ENCODE measurements at regions not wholly inside any gene's neighbourhood (a gene's known extent, or its start where the extent isn't known, plus 50 kb on each side); places are given as distances from the start of the nearest gene placed in this dataset.

DNA sequence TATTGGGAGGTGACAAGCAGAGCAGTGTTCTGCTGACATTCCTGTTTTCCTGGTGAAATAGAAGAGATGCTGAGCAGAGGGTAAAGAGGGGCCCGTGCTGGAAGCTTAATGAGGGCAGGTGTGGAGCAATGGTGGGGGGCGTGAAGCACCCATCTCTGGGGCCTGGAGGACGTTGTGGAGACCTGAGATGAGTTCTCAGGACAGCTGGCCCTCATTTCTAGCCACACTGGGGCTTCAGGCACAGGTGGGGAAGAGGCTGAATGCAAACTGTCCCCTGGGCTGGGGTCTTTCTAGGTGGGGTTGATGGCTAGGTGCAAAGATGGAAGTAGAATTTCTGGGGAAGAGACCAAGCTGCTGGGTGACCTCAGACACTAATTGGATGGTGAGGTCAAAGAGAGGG is 274.2 kb upstream of the TCERG1L start:
- no peak for DNase-seq

DNA sequence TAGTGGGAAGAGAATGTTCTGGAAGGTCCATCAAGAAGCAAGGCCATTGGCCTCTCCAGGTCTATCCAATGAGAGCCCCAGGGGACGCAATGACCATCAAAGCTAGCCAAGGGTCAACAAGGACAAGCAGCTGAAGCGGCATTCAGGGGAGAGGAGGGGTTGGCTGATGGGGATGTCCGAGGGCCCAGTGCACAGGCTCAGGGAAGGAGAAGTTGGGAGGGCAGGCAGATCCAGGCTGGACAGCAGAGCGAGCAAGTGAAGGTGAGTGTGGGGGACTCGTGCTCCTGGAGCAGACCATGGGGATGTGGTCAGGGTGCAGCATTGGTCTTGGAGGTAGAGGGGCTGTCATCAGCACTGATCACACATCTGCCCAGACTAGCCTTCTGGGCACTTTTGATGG is 275.4 kb upstream of the TCERG1L start:
- DNase-seq, result no peak

DNA sequence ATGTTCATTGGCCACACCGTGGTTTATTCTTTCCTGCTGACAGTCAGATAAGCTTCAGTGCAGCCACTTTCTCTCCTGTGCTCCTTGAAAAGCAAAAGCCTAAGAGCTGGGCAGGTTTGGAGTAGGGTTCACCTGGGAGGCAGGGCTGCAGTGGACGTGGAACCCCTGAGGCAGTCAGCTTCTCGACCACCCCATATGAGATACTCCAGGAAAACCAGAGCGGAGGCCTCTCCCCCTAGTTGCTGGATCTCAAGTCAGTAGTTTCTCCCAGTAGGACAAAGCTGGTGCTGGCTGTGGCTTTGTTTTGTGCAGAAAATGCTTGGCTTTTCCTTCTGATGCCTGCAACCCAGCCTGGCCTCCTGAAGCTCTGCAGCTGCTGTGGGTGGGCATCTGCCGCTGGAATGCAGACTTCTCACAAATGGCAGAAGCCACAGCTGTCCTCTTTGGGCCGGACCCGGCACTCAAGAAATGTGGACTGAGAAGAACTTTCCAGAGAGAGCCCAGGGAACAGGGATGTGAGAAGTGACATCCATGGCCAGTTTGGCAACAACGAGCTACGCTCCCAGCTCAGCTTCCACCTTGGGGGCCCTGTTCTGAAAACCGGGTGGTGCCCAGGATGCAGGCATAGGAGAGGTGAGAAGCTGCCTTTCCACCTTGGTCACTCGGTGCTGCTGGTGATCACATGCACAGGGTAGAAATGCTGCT is 276.6 kb upstream of the TCERG1L start:
- DNase-seq, result no peak

DNA sequence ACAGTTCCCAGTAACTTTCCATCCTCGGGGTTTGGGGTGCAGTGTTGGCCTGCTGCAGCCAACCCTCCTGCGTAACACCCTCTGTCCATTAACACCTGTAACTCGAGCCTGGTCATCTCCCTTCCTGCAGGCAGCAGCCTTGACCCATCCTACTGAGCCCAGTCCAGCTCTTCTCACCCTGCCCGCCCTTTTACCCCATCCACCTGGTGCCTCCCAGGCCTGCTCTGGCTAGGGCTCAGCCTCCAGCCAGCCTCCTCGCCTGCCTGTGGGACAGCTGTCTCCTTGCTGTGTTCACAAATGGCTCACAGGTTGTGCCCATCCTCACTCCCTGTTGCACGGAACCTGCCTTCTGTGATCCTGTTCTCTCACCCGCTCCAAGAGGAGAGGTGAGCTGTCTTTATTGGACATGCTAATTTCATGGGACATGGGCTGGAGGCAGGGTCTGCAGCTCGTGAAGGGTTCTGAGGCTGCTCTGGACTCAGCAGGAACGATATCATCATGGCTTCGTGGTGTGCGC is 277.2 kb upstream of the TCERG1L start:
- no peak for DNase-seq

DNA sequence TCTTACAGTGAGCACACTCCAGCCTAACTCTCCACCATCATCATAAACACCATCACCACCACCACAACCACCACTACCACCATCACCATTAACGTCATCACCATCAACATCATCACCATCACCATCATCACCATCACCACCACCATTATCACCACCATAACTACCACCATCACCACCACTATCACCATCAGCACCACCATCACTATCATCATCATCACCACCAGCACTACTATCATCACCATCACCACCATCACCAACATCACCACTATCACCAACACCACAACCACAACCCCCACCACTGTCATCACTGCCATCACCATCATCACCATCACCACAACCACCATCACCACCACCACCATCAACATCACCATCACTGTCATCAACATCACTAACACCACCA is 279.0 kb upstream of the TCERG1L start:
- DNase-seq, result no peak

DNA sequence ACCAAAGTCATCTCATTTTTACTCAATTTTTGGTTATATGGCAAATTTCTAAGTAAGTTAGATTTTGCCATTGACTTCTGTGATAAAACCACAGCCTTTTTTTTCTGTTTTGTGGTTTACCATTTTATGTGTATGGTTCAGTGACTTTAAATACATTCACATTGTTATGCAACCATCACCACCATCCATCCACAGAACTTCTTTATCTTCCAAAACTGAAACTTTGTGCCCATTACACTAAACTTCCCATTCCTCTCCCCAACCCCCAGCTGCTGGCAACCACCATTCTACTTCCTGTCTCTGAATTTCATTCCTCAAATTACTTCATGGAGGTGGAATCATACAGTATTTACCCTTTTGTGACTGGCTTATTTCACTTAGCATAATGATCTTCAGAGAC is 280.4 kb upstream of the TCERG1L start:
- DNase-seq, result no peak

DNA sequence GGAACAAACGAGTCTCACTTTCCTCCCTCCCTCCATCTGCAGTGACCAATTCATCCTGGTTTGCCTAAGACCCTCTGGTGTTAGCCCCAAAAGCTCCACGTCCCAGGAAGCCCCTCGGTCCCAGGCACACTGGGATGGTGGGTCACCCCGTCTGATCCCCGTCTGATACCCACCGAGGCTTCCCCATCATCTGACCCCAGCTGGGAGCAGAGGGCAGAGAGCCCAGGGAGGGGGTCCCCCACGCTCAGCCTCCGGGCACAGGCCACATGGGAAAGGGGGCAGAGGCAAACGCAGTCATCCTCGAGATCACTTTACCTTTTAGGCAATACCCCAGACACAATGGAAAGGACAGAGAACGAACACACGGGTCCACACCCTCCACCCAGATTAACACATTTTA is 291.6 kb upstream of the PPP2R2D start:
- DNase-seq, result no peak

DNA sequence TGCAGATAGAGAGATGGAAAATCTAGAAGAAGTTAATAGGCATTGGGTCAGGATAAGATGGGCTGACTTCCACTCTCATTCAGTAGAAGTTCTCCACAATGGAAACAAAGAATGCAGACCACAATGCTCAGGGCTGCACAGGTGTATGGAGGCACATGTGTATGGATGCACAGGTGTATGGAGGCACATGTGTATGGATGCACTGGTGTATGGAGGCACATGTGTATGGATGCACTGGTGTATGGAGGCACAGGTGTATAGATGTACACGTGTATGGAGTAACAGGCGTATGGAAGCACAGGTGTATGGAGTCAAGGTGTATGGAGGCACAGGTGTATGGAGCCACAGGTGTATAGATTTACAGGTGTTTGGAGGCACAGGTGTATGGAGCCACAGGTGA is 285.7 kb upstream of the PPP2R2D start:
- no peak for DNase-seq

DNA sequence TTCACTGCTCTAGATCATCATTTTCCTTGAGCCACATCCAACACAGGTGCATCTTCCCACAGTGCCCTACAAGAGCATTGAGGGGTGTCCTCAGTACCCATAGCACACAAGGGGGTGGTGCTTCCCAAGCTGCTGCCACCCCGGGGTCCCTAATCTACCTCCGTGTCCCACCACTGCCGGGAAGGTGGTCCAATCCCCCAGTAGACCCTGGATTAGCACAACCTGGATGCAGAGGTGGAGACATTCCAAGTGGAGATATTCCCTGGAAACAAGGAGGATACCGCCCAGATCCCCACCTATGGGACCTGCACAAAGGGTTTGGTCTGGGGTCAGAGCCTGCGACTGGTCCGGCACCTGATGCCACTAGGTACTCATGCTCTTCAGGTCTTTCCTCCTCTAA is 284.8 kb upstream of the PPP2R2D start:
- DNase-seq, result no peak

DNA sequence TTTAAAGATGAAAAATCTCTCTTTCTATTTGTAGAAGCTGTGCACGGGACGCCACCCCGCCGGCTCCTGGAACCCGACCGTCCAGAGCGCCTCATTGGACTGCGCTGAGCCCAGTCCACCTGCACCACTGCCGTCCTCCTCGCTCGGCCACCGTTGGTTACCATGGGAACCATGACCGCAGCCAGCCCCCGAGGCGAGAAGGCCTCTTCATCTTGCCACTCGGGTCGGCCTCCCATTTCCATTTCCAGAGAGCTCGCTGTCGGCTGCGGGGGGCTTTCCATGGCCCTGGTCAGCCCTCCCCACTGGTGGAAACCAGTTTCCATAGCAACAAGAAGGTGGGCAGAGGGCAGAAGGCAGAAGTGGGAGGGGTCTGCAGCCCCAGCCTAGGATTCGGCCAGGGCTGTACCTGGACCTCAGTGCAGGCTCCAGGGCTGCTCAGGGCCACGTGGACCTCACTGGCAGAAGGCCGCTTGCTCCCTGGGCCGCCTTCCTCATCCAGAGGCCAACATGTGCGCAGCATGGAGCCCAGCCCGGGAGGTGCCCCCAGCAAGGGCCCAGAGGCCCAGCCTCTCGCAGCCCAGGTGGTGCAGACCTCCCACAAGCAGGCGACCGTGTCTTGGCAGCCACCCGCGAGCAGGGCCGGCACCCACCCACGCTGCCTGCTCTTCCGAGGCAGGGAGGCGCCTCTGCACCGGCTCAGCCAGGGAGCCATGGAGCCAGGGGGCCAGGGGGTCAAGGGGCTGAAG is 283.5 kb upstream of the PPP2R2D start:
- no peak for DNase-seq

DNA sequence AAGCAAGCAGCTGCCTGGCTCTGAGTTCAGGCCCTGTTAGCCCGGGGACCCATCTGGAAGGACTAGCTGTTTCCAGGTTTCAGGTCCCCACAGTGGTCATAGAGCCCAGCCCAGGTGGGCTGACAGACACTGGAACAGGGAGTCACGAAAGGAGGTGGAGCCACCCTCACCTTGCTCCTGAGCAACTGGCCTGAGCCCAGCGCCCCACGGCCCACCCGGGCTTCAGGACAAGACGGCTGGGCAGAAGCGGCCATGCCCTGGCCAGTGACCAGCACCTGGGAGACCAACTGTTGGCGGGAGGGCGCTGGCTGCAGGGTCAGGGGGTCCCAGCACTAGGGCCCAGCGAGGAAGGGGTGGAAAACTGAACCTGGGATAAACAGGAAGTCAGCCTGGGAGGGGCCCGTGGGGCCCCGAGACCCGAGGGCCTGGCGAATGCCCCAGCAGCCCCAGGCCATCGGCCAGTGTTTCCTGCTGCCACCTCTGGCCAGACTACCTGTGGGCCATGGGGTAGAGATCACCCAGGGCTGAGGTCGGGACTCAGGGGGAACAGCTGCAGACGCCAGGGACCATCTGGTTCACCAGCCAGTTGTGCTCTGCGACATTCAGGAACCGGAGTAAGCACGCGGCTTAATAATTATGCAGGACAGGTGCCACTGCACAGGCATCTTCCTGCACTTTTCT is 282.1 kb upstream of the PPP2R2D start:
- DNase-seq, result no peak

DNA sequence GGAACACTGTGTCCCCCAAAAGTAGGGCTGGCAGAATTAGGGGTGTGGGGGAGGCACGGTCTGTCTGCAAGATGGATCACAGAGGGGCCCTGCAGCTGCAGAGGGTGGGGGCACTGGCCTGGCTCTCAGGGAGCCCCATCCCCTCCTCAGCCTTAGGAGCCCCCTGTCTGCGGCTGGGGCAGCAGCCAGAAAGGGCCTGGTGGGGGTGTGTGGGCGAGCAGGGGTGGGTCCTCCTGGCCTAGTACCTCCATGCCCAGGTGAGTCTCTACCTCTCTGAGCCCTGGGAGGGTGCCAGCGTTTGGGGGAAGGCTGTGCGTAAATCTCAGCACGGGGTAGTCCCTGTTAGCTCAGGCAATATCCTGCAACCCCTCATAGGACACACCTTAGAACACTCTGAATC is 280.5 kb upstream of the PPP2R2D start:
- no peak for DNase-seq

DNA sequence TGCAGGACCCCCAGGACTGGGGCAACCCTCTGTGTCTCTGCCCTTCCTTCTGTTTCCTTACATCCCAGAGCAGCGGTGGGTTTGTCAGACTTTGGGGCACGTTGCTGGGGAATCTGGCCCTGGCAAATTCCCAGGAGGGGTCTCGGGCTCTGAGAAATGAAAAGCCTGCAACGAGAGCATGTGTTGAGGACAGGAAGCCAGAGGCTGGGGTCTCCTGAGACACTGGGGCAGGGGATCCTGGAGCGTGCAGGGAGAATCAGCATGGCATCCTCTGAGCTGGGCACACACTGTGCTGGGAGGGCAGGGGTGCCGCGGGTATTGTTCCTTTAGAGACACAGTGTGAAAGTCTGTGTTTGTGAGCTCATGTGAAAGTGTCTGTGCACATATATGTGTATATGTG is 279.9 kb upstream of the PPP2R2D start:
- DNase-seq, result no peak

DNA sequence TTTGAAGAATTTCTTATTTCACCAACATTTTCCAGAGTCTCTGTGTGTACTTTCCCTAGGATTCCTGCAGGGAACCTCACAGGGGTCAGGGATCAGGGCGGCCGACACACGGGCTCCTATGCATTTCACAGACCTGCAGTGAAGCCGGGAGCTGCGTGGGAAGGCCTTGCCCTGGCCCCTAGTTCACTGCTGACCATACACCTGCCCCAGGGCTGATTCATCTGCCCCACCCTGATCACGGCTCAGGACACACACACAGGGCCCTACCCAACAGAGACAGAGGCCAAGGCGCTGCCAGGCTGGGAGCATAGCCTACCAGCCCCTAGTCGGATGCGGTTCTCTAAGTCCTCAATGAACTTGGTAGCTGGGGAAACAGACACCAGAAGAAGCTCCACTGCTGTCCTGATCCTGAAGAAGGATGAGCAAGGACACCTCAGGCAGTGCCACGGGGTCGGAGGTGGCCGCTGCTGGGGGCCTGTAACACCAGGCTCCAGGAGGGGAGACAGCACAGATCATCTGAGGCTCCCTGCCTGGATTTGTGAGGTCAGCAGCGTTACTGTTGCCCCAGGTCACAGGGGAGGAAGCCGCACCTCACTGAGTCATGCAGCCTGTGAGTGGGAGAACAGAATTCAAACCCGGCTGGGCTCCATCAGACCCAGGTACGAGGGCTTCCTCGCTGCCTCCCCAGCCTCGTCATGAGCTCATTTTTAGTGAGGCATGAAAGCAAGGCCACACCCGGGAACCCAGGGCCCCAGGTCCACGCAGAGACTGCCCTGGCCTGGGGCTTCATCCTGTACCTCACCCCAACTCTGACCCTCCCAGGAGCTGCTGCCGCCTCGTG is 278.8 kb upstream of the PPP2R2D start:
- no peak for DNase-seq

DNA sequence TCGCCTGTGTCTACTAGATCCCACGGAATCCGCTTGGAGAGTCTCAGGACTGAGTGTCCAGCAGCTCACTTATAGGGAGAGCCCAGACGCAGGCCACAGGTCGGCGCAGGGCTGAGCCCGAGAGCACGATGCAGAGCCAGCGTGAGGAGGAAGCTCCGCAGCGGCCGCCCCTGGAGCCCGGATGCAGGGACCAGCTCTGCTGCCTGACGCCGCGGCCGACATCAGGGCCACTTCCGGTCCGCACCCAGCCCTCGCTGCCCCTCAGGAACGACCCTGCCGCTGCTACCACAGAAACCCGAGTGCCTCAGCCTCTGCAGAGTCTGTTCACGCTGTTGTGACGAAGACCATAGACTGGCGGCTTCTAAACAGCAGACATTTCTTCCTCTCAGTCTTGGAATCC is 275.8 kb upstream of the PPP2R2D start:
- no peak for DNase-seq

DNA sequence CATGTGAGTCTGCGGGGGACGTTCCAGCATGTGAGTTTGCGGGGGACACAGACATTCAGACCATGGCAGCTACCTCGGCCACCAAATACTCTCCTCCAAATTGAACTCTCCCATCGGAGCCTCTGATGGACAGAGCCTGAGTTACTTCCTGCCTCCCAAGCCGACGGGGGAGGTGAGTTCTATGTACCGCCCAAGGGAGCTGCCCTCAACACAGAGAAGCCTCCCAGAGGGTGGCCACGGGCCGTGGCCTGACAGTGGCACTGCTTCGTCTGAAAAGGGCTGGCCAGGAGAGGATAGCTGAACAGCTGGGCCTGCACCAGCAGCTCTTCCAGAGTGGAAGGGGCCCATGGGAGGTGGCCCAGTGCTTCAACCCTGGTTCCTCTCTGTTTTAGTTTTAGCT is 274.5 kb upstream of the PPP2R2D start:
- DNase-seq, result no peak

DNA sequence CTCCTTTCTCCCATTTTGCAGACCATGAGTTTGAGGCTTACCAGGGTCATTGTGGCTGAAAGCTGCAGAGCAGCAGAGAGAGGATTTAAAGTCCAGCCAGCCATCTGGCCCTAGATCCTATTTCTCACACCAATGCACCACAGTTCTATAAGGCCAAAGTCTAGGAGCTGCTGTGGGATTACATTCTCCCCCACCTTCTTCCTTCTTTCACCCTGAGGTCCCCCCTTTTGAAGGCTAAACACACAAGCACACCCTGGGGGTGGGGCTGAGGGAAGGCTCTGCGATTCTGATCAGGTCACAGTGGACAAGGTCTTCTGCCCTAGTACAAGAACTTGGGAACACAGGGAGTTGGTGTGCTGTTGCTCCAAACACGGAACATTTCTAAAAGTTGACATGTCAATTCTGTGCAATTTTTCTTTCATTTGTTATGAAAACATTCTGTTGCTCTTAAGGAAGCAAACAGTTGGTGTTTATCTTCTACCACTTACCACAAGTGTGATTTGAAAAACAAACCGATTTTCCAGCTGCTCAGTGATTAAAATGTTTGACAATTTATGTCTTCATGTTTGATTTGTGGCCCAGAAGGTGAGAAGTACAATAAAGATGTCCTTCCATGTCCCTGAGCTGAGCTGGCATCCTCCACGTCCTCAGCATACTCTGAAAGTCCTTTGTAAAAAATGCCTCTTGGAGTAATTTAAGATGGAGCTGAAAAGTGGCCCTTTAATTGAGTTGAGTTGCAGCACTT is 271.6 kb upstream of the PPP2R2D start:
- no peak for DNase-seq

DNA sequence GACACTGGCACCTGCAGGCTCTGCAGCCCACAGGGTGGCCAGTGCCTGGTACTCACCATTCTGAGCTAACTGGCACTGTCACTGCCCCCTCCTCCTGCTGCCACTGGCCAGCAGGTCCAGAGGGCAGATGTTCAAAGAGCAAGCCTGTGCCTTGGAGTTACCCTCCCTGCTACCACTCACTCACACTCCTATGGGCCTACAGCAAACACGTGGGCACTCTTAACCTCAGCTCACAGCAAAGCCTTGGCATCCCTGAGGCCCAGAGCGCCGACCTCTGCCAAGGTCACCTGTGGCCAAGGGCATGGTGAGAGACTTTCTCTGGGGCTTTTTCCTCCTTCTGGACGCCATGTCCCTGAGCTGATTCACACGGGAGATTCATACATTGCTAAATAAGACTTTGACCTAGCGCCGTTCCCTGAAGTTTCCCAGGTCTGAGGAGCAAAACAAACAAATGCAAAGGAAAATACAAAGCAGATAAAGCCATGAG is 270.0 kb upstream of the PPP2R2D start:
- no peak for DNase-seq

DNA sequence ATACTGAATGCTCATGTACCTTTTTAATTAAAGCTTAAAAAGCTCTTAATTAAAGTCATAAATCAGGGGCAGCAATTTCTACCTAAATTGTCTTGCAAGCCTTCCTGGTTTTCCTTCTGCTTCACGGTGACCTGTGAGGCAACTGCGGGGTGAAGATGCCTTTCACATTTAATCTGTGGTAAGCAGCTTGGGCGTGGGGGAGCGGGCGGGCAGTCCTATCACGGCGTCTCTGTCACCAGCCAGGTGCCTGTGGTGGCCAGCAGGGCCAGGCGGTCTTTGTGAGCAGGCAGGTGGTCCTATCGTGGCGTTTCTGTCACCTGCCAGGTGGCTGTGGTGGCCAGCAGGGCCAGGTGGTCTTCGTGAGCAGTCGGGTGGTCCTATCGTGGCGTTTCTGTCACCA is 269.2 kb upstream of the PPP2R2D start:
- no peak for DNase-seq

DNA sequence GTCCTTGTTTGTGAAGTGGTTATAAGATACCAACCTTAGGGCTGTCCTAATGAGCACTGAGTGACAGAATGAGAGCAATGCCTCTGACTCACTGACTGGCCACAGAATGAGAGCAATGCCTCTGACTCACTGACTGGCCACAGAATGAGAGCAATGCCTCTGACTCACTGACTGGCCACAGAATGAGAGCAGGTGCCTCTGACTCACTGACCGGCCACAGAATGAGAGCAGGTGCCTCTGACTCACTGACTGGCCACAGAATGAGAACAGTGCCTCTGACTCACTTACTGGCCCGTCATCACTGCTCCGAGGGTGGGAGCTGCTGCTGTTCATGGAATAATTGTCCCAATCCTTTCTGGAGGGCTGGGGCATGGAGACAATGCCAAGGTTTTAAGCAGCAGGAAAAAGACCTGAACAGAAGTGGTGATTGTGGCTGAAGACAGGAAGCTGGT is 265.2 kb upstream of the PPP2R2D start:
- no peak for DNase-seq

DNA sequence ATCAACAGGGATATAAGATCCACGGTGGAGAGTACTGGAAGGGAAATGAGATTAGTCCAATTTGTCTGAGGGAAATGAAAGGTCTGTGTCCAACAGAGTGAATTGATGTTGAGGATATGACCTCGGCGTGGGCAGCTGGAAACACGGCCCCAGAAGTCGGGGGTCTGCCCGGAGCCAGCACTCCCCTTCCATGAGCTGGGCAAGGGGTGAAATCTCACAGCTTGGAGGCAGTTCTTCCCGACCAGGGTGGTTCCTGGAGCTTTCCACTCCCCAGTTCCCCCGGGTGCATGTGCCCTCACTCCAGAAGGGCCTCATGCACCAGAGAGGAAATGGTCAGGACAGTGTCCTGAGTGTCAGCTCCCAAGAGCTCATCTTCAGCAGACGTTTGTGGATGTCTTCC is 264.7 kb upstream of the PPP2R2D start:
- no peak for DNase-seq

All from stimulated activated CD8-positive, alpha-beta memory T cell treated with anti-CD3 and anti-CD28 coated beads, Interleukin-4, amount 100 ng/mL, for 48 hours (primary cell).